GM21737 (cell line): ENCODE measurements at regions not wholly inside any gene's neighbourhood (a gene's known extent, or its start where the extent isn't known, plus 50 kb on each side); places are given as distances from the start of the nearest gene placed in this dataset.
"Not testable (repeated sequence)": the region's sequence is repeated elsewhere in the genome, so short reads cannot be mapped to it uniquely, and the experiment has no call there.

Source experiments
- ATAC-seq: cut with Tn5 transposase; IDR thresholded peaks from one replicate; pipeline ENCODE4 v1.9.1; 2021; ENCODE audit warnings: mild to moderate bottlenecking, moderate library complexity; ENCODE audit not compliant: unreplicated experiment

DNA sequence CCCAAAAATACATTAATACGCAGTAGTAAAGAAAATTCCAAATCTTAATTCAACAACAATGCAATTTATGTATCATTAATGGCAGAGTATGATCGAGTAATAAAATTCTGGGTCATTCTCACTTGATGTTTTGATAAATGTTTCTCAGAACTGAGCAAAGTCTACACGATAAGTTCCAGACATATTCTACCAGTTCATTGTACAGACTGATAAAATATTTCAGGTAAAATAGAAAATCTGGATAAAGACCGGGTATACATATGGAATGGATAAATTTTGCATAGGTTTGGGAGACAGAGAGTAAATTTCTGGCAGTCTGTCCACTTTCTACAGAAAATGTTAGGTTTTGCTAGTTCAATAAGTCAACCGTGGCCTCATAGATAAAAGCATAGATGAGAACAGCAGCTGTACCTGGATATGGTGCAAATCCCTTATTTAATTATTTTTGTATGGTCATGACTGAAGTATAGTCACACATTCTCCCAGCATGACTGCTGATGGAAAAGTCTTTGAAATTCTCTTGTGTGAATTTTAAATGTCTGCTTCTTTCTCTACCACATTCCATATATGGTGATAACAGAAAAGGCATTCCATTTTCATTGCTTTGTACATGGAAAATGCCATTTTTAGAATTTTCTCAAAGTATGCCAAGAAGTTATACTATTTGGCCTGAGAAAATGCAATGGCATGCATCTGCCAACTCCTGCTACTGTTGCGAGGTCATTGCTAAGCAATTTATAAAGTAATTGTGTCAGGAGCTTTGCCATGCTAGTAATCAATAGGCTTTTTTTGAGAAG lies 301.9 kb upstream of the ARSJ start:
- ATAC-seq, result no peak

DNA sequence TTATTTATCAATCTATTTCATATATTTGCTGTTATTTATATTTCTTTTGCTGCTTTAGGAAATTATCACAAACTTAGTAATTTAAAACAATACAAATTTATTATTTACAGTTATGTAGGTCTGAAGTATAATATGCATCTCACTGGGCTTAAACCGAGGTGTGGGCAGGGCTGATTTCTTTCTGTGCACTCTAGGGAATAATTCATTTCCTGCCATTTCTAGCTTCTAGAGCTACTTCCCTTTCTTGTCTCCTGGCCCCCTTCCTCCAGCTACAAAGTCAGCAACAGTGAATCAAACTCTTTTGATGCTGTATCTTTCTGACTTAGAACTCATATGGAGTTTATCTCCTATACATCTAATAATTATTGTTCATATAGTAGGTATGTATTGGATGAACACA lies 303.5 kb upstream of the ARSJ start:
- ATAC-seq, result no peak

- ATAC-seq, result no peak
These were observed 305.2 kb upstream of the ARSJ start for GRCh38 chr4:114284629-114285028.

GRCh38 chr4:114286262-114286810 lies 306.9 kb upstream of the ARSJ start:
- no peak for ATAC-seq

DNA sequence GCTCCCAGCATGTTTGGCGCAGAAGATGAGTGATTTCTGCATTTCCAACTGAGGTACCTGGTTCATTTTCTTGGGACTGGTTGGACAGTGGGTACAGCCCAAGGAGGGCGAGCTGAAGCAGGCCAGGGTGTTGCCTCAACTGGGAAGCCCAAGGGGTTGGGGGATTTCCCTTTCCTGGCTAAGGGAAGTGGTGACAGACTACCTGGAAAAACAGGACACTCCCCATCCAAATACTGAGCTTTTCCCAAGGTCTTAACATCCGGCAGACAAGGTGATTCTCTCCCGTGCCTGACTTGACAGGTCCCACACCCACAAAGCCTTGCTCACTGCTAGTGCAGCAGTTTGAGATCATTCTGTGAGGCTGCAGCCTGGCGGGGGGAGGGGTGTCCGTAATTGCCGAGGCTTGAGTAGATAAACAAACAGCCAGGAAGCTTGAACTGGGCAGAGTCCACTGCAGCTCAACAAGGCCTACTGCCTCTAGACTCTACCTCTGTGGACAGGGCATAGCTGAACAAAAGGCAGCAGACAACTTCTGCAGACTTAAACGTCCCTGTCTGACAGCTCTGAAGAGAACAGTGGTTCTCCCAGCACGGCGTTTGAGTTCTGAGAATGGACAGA lies 307.7 kb upstream of the ARSJ start:
- ATAC-seq, result no peak

- ATAC-seq, result no peak
These were observed 302.5 kb upstream of the UGT8 start for GRCh38 chr4:114296126-114296525.

GRCh38 chr4:114302472-114302871 lies 296.1 kb upstream of the UGT8 start:
- no peak for ATAC-seq

GRCh38 chr4:114304046-114304445 lies 294.6 kb upstream of the UGT8 start:
- ATAC-seq, result no peak

DNA sequence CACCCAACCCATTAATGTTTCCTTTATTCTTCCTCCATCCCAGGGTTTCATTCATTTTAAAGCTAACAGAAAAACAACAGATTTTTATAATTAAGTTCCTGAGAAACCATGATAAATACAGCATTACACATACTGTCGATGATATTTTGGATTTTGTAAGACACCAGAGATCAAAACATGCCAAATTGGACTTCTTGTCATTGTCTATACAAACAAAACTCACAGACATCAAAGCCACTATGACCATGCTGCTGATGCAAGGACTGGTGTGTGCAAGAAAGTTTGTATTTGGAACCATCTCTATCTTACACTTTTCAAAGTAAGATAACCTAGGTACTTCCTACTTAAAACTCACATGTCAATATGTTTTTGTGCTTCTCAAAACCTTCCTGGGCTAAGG lies 294.0 kb upstream of the UGT8 start:
- ATAC-seq, result no peak

DNA sequence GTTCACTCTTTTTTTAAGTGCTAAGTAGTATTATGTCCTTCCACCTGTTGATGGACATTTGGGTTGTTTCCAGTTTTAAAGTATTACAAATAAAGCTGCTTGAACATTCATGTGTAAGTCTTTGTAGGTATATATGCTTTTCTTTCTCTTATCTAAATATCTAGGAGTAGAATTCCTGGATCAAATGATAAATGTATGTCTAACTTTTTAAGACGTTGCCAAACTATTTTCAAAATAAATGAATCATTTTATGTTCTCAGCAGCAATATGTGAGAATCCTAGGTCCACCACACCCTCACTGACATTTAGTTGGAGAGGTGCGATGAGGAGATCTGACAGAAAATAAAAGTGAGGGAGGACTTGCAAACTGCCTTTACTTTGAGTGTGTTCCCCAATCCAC lies 291.7 kb upstream of the UGT8 start:
- no peak for ATAC-seq

DNA sequence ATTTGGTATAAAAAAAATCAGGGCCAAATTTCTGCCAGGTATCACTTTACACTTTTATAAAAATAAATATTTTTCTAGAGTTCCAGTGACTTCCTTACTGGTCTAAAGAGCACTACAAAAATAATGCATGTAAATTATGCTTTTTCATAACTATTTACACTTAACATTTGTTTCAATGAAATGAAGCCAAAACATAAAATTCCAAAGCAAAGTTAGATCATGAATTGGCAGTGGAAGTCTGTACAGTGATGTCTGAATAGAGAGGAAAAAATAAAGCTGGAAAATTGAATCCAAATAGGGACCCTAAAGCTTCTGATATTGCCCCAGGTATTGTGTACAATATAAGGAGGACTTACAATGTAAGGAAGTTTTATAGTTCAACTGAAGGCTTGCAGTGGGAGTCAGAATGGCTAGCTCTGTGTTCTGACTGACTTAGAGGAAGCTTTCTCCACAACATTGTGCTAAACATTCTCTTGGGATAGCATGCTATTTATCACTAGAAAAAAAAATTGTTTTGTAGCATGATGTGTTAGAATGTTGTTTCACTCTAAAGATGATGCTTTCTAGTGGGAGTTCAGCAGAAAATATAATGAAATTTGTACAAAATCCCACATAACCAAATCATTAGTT lies 288.2 kb upstream of the UGT8 start:
- no peak for ATAC-seq

GRCh38 chr4:114311787-114312186 lies 286.8 kb upstream of the UGT8 start:
- no peak for ATAC-seq

DNA sequence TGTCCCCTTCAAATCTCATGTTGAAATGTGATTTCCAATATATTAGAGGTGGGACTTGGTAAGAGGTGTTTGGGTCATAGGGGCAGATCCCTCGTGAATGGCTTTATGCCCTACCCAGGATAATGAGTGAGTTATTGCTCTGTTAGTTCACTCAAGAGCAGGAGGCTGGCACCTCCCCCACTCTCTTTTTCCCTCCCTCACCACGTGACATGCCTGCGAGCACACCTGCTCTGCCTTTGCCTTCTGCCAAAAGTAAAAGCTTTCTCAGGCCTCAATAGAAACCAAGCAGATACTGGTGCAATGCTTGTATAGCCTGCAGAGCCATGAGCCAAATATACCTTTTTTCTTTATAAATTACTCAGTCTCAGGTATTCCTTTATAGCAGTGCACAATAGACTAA lies 286.3 kb upstream of the UGT8 start:
- ATAC-seq, result no peak

GRCh38 chr4:114316789-114317188 lies 281.8 kb upstream of the UGT8 start:
- no peak for ATAC-seq

DNA sequence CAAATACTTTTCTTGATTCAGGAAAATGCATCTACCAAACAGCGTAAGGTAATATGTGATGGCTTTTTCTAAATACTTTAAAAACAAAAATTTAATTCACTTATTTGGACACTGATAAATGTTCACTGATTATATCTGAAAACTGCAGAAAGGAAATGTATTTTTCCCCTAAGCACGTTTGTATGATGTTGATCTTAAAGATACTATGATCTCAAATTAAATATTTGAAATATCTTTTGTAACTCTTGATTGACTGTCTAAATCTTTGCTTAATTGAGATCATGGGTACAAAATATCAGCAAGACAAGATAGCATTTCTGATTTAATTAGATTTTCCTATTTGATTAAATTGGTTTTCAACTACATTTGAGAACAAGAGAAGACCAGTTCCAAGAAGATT lies 281.0 kb upstream of the UGT8 start:
- no peak for ATAC-seq

DNA sequence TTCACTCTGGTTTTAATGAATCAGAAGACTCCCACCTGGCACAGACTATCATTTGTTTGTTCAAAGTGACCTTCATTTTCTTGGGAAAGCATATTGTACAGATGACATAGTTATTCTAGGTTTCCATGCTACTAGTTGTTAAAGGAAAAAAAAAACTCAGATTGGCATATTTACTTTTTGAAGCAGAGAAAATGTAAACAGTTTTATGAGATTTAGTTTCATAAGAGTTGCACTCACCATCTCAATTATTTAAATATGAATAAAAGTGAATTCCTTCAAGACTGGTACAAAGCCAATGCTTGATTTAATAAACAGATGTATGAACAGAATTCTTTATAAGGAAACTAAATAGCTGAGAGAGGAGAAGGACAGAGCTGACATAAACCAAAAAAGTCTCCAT lies 280.3 kb upstream of the UGT8 start:
- no peak for ATAC-seq

- ATAC-seq, result no peak
These were observed 278.5 kb upstream of the UGT8 start for GRCh38 chr4:114320126-114320525.

GRCh38 chr4:114321366-114321765 lies 277.2 kb upstream of the UGT8 start:
- no peak for ATAC-seq

DNA sequence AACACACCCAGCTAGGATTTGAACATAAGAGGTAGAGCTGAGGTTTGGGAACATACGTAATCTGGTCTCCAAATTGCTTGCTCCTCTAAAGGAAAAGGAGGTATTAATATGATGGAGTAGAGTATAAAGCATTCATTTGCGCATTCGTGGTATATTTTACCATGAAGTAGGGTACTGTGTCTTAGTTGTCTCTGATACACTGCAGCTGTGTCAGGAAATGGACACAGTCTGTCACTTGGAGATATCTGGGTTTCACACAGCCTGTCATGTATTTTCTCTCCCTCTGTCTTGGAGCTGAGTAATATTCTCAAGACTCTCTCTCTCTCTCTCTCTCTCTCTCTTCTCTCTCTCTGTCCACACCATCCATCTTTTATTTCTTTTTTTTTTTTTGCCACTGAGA lies 274.8 kb upstream of the UGT8 start:
- ATAC-seq, result no peak

DNA sequence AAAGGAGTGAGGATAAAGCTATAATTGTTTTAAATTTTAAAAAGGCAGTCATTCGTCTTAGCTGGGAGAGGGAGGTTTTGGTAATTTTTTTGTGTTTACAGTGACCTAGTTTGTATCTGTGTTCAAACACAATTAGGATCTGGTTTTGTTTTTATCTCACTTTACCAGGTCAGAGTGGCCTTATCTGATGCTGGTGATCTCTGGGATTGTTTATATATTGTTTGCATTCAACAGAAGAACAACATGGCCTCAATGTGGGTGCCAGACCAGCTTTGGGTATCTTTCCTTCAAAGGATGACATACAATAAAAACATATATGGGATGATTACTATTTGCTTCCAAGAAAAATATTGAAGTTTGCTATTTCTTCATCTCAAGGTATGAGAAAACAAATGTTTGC lies 272.2 kb upstream of the UGT8 start:
- ATAC-seq, result no peak

- ATAC-seq, result no peak
These were observed 266.5 kb upstream of the UGT8 start for GRCh38 chr4:114332119-114332518.

- not testable (repeated sequence) for ATAC-seq
These were observed 264.2 kb upstream of the UGT8 start for GRCh38 chr4:114334363-114334762.
